ENCODE measurements at regions not wholly inside any gene's neighbourhood (a gene's known extent, or its start where the extent isn't known, plus 50 kb on each side); places are given as distances from the start of the nearest gene placed in this dataset.
"Not testable (repeated sequence)": the region's sequence is repeated elsewhere in the genome, so short reads cannot be mapped to it uniquely, and the experiment has no call there.

DNA sequence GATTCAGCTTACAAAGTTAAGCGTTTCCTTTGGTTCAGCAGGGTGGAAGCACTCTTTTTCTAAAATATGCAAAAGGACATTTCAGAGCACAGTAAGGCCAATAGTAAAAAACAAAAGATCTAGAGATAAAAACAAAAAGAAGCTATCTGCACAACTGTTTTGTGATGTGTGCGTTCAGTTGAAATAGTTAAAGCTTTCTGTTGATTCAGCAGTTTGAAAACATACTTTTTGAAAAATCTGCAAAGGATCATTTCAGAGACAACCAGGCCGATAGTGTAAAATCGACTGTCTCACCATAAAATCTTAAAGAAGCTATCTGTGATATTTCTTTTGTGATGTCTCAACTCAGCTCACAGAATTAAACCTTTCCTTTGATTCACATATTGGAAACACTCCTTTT, 300.0 kb upstream of the ALG10B start:
- no peak for DNase-seq

DNA sequence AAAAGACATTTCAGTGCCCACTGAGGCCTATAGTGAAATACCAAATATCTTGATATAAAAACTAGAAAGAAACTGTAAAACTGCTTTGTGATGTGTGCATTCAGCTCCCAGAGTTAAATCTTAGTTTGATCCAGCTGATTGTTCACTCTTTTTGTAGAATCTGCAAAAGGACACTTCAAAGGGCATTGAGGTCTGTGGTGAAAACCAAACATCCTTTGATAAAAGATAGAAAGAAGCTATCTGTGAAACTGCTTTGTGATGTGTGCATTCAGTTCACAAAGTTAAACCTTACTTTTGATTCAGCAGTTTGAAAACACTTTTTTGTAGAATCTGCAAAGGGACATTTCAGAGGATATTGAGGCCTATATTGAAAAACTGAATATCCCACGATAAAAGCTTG, 290.7 kb upstream of the ALG10B start:
- DNase-seq: no peak

DNA sequence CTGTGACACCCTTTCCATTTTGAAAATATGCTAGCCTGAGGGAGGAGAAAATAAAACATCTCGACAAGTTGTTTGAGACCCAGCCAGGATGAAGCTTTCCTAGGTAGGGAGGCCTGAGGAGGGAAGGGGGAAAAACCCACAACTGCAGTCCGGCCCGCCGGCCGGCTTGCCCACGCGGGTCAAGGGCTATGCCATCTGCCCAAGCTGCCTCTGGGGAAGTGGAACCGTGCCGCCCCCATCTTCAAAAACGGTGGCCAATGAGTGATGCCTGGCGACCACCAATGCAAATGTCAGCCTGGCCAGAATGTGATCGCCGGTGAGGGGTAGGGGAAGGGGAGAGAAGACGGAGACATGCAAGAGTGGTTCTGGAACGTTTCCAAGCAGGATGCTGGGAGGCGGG, 263.5 kb upstream of the ALG10B start:
- no peak for DNase-seq

DNA sequence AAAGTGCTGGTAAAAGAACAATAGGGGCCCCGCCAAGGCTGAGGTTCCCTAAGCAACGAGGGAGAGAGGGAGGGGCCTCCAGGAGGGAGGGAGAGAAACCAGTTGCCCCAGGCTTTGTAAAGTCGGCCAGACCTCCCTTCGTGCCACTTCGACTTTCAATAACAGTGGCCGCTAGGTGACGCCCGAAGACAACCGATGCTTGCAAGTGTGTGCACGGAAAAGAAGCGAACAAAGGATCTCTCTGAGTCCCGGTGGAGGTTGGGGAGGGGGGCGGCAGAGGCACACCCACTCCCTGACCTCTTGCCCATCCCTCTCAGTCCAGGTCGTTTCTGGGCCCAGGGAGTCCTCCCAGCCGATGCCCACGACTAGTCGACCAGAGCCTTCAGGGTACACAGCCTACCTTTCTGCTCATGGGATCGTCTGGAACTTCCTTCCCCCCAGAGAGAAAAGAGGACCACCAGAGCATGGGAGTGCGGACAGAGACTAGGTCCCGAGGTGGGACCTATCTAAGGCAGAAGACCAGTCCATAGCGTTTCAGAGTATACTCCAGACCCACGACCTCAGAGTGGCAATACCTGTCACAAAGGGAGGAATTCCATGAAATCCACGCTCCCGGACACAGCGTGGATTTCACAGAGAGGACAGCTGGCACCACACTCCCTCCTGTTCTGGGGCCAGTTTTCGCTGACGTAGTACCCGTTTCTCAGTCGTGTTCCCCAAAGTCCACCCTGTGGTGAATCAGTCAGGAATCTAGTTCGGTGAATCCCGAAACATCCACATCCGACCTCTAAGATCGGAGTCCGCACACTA, 262.7 kb upstream of the ALG10B start:
- peak; percentile 36 for DNase-seq

DNA sequence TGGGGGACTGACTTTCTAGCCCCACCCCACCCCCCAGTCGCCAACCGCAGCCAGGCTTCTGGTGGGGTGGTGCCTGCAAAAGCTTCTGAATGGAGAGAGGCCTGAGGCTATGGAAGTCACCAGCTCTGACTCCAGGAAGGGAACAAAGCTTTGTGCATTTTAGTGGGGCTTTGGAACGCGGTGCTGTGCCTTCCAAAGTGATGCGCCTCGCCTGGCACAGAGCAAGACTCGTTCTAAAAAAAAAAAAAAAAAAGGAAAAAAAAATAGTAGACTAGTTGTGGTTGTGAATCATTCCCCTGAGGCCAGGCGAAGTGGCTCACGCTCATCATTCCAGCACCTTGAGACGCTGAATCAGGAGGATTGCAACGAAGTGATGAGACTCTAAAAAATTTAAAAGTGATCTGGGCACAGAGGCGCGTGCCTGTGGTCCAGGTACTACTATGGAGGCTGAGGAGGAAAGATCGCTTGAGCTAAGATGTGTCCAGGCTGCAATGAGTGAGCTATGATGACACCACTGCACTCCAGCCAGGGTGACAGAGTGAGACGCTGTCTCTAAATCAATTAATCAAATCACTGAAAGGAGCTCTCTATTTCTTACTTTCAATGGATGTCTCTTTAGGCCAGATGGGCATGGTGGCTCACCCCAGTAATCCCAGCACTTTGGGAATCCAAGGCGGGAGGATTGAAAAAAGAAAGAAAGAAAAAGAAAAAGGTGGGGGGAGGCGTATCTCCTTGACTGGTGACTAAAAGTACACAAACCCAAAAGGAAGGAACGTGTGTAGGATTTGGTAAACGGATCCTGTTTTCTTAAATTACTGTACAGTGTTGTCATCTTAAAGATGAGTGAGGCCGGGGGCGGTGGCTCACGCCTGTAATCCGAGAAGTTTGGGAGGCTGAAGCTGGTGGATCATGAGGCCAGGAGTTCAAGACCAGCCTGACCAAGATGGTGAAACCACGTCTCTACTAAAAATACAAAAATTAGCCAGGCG, 259.6 kb upstream of the ALG10B start:
- DNase-seq: no peak

DNA sequence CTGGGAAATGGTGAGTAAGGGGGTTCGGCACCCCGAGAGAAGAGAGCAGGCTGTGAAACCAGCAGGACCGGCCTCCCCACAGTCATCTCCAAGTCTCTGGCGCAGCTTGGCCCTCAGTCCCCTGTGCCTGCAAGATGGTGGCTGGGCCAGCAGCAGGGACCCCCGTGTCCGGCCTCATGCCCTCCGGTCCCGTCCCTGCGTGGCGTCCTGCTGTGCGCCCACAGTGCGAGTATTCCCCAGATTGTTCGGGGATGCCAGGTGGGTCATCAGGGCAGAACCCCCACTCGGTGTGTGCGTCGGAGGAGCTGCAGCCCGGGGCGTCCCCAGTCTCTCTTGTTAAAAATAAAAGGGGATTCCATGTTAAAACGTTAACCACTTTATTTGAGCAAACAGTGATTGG, 216.9 kb upstream of the ALG10B start:
- no peak for DNase-seq

DNA sequence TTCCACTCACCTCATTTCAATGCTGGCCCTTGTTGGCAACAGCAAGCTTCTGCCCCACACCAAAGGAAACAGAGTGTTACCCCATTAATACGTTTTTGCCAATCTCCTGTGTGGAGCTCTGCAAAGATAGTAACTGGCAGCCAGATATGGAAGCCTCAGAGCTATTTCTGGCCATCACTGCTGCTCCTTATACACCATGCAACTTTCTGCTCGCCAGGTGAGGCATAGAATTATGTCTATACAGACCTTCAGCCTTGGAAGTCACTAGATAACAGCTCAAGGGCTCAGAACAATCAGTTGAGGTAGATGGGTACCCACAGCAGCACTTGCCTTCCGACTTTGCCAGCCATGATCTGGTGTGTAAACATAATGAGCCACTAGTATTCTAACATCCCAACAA, 214.8 kb upstream of the ALG10B start:
- DNase-seq: no peak

DNA sequence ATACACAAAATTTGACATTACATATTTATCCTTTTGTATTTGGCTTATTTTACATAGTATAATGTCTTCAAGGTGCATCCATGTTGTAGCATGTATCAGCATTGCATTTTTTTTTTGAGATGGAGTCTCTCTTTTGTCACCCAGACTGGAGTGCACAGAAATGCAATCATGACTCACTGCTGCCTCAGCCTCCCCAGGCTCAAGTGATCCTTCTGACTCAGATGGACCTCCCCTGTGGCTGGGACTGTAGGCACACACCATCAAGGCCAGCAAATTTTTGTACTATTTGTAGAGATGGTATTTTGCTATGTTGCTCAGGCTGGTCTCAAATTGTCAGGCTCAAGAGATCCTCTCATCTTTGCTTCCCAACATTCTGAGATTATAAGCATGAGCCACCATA, 214.4 kb upstream of the ALG10B start:
- DNase-seq: no peak

DNA sequence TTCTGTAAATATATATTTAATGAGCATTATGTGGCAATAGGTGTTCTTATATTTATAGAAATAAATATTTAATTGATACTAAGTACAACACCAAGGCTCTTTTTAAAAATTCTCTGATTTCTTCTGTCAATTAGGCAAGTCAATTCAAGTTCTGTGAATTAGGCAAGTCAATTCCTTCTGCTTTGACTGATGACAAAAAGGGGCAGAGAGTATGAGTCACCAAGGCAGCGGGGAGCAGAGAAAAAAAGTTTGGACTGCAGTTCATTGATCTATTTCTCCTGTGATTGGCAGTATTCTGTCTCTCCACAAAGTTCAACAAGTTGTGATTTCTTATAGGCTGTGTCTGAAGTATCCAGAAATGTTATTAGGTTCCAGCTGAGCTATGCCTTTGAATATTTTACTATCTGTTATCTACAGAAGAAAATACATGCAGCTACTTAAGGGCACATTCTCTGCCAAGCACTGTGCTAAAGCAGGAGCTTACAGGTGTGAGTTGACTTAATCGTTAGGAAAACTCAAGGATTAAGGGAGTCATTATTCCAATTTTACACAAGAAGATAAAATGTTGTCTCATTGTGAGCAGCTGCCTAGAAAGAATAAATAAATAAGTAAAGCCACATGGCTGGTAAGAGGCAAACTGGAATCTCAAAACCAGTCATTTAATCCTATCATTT, 206.4 kb upstream of the ALG10B start:
- no peak for DNase-seq

DNA sequence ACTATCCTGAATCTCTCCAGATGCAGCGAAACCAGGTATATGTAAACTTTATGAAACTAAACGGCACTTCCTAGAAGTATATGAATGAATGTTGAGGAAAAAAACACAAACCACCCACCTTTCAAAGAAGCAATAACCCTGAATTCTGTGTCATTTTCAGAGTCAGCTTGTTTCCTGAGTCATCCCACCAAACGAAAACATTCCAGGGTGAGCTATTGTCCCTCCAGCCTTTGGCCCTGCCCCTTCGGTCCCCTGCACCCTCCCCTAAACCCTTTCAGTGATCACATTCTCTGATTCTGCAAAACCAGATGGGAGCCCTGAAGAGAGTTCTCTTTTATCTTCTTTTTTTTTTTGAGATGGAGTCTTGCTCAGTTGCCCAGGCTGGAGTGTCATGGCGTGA, 202.6 kb upstream of the ALG10B start:
- no peak for DNase-seq

DNA sequence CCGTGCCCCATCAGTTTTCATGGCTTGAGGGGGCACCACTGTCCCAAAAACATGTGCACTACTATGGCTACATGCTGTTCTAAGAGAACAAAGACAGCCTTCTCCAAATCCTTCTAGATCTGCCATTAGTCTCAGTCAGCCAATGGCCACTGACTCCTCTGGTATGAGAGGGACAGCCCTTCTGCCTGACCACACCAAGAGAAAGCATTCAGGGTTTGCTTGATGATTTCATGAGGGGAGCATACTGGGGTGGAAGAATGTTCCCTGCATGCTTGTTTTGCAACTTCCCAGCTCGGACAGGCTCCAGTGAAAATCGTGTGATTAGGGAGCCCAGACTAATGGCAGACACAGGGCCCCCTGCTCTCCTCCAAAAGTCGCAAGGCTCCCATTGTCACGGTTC, 199.6 kb upstream of the ALG10B start:
- no peak for DNase-seq

DNA sequence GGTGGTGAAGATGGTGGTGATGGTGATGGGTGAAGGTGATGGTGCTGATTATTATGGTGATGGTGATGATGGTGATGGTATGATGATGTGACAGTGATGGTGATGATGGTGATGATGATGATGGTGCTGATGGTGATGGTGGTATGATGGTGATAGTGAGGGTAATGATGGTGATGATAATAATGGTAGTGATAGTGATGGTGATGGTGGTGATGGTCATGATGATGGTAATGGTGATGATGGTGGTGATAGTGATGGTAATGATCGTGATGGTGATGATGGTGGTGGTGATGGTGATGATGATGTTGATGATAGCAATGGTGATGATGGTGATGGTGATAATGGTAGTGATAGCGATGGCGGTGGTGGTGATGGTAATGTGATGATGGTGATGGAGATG, 197.9 kb upstream of the ALG10B start:
- DNase-seq: no peak

DNA sequence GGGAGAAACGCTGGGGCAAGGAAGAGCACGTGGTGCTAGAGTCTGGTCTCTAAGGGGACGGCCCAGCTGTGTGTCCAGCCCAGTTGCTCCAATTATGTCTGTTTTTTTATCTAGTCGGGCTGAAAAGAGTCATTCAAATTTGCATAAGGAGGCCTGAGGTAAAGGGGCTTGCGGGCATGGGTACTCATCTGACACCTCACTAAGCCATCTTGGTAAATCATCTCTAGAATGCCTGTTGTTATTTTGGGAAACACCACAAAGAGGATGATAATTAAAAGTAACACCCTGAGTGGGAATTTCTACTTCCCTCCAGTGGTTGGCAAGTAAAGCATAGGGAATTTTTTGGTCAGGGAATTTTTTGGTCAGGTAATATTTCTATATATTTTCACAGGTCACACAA, 196.1 kb upstream of the ALG10B start:
- no peak for DNase-seq

DNA sequence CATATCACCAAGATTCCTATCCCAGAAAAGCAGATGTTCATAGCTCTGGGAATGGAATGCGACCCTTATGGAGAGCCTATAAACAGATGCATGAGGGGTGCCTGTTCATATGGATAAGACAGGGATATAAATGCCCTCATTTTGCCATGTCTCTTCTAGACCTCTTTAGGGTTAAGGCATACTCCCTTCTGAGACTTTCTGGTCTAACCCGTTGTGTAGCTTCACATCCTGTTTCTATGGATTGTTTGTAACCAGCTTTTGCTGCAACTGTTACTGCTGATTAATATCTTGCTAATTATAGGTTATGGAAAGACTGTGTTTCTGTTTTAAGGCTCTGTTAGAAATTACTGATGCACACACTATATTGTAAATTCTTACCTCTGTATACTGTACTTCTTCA, 193.5 kb upstream of the ALG10B start:
- DNase-seq: not testable (repeated sequence)

DNA sequence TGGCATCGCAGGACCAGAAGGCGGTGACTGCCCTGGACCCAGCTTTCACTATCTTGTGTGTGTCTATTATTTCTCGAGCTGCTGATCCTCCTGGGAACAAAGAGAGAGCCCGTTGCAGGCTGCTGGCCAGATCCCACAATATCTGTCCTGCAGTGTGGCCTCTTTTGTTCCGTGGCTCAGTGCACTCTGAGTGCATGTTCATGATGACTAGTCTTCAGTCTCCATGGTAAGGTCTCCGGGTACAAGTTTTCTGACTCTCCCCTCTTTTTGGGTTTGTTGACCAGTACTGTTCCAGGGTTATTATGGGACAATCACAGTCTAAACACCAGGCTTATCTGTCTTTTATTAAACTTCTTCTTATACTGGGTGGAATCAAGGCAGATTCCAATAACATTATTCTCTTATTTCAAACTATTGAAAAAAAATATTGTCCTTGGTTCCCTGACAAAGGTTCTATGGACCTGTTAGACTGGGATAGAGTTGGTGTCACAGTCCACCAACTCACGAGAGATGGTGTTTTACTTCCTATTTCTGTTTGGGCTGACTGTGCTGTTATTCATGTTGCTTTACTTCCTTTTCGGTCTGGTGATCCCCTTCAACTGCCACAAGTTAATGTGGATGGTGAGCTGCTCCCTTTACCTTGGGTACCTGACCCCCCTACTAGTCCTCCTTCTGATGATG, 192.9 kb upstream of the ALG10B start:
- DNase-seq: no peak

DNA sequence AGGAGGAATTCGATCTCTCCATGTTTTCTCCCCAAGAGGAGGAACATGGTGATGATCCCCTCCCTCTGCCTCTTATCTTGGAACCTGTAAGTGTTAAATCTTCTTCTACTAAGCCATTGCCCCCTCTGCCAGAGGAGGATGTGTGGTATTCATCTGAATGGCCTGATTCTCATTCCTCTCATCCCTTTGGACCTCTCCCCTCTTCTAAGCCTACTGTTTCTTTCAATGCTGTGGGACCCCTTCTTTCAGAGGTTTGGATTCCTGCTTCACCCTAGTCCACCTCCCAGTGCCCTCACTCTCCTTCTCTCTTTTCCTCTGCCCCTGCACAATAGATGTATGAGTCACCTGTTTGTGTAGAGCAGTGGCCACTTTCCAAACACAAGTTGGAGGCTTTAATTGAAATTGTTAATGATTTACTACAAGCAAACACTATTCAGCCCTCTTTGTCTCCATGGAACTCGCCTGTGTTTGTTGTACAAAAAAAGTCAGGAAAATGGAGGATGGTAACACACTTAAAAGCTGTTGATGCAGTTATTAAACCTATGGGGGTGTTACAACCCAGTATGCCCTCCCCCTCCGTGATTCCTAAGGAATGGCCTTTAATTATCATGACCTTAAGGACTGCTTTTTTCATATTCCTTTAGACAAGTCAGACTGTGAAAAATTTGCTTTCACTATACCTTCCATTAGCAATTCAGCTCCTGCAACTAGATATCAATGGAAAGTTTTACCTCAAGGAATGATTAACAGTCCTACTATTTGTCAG, 192.1 kb upstream of the ALG10B start:
- DNase-seq: no peak

DNA sequence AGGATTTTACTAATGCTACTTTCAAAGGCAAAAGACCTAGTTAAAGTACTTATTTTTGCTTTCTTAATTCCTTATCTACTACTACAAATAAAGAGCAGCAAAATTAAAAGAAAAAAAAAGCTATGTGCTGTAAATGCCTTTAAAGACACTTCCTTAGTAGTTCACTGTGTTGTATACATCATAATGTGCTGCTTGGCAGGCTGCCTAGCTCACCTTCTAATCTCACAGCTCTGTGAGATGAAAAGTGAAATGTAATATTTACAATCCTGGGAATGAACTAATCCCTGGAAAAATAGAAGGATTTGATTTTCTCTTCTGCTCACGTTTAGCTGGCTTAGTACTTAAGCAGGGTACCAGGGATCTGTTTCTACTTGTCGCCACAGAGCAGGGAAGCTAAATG, 184.4 kb upstream of the ALG10B start:
- no peak for DNase-seq

DNA sequence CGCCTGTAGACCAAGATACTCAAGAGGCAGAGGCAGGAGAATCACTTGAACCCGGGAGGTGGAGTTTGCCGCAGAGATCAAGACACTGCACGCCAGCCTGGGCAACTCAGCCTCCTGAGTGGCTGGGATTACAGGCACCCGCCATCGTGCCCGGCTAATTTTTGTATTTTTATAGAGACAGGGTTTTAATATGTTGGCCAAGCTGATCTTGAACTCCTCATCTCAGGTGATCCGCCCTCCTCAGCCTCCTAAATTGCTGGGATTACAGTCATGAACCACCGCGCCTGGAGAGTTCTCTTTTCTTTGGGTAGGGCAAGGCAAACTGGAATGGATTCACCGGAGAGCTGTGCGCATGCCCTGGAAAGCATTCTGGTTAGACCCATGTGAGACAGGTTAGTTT, 179.3 kb upstream of the ALG10B start:
- no peak for DNase-seq

DNA sequence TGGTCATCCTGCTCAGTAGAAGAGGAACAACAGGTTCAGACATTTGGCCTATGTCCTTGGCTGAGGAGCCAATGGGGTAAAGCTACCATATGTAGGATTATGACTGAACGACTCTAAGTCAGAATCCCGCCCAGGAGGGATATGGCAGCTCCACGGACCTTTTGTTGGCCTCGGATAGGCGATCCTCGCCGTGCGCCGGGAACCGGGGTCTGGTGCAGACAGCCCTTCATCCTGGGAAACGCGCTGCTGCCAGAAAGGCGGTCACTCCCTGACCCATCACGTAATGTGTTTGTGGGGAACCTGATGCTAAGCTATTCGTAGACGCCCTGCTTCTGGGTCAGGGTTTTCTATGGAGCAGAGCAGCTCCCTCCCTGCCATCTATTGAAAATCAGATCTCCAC, 178.9 kb upstream of the ALG10B start:
- DNase-seq: no peak

DNA sequence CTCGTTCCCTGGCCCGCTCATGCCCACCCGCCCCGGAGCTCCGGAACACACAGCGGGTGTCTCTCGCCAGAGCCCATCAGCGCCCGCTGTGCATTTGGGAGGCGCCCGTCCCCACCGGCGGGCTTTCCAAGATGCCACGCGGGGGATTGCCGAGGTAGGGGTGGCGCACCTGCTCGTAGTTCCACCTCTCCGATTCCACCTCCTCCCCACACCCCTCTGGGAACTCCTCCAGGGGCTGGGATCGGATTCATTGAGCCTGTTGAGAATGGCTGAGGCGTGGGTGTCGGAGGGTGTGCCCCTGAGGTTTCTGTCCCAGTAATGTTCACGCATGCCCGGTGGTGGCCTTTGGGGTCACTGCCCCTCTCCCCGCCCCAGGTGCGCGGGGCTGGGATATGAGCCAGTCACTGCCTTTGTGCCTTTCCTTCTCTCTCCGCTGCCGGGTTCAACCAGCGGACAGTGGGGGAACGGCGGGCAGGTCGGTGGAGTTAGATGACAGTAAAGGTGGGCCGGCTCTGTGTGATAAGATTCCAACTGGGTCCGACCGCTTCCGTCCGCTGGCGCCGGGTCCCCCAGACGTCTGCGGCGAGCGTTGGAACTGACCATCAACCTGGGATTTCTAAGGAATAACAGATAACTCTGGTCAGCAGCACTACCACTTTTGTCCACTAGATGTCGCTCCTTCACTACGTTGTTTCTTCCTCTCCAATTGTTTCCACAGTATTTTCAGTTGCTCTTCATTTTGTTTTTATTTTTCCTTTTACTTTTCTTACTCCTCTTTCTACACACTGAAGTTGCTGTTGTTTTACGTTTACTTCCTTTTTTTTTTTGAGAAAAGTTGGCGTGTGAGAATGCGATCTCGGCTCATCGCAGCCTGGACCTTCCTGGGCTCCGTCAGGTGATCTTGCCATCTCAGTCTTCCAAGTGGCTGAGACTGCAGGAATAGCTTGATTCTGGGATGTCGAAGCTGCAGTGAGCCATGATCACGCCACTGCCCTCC, 178.1 kb upstream of the ALG10B start:
- peak; percentile 76 for DNase-seq

DNA sequence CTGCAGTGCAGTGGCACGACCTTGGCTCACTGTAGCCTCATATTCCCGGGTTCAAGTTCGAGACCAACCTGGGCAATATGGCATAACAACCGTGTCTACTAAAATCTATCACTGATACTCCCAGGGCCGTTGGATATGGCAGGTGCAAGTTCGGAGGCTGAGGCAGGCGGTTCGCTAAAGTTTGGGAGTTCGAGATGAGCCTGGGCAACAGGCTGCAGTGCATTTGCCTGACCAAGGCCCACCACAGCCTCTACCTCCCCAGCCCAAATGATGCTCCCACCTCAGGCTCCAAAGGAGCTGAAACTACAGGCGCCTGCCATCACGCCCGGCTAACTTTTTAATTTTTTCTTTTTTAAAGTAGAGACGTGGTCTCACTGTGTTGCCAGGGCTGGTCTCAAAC, 177.1 kb upstream of the ALG10B start:
- DNase-seq: no peak
